Neural cell (in vitro differentiated cells): ENCODE measurements at regions not wholly inside any gene's neighbourhood (a gene's known extent, or its start where the extent isn't known, plus 50 kb on each side); places are given as distances from the start of the nearest gene placed in this dataset.

ENCODE experiments used
- CTCF ChIP-seq: fragments of 450-650 bp; IDR thresholded peaks from 2 replicates; pipeline ENCODE4 v1.5.1; 2014; ENCODE audit warnings: antibody characterized with exemption, mild to moderate bottlenecking, moderate library complexity; ENCODE audit not compliant: poor library complexity, severe bottlenecking
- EP300 ChIP-seq: fragments of 450-650 bp; conservative IDR thresholded peaks from 2 replicates; pipeline ENCODE4 v1.6.1; 2014; ENCODE audit warnings: antibody characterized with exemption, mild to moderate bottlenecking, moderate library complexity; ENCODE audit not compliant: poor library complexity, severe bottlenecking
- POLR2AphosphoS5 ChIP-seq: IDR thresholded peaks from 2 replicates; pipeline ENCODE4 v1.6.1; 2012
- RAD21 ChIP-seq: fragments of 450-650 bp; conservative IDR thresholded peaks from 2 replicates; pipeline ENCODE4 v1.6.1; 2014; ENCODE audit warnings: antibody characterized with exemption, mild to moderate bottlenecking, moderate library complexity
- REST ChIP-seq: IDR thresholded peaks from 2 replicates; pipeline ENCODE4 v1.6.1; 2012; ENCODE audit warnings: borderline replicate concordance
- SMC3 ChIP-seq: fragments of 450-650 bp; conservative IDR thresholded peaks from 2 replicates; pipeline ENCODE4 v1.6.1; 2014; ENCODE audit warnings: antibody characterized with exemption, mild to moderate bottlenecking, moderate library complexity; ENCODE audit not compliant: poor library complexity

- TF ChIP-seq CTCF (no peak), REST (no peak), SMC3 (no peak), POLR2AphosphoS5 (no peak), EP300 (no peak), RAD21 (no peak)
Measured at GRCh38 chr16:76897816-76898215, 293.2 kb upstream of the MON1B start.
